Activated CD4-positive, alpha-beta memory T cell treated with anti-CD3 and anti-CD28 coated beads for 36 hours (primary cell): ENCODE measurements at regions not wholly inside any gene's neighbourhood (a gene's known extent, or its start where the extent isn't known, plus 50 kb on each side); places are given as distances from the start of the nearest gene placed in this dataset.
"Not testable (repeated sequence)": the region's sequence is repeated elsewhere in the genome, so short reads cannot be mapped to it uniquely, and the experiment has no call there.

ENCODE experiments used
- CTCF ChIA-PET: fragments of 350-600 bp; sonication (Branson Sonifier 250); formaldehyde crosslinking; loops from one replicate; lab custom pipeline; 2021; ENCODE audit warnings: antibody characterized with exemption, inconsistent platforms; lab: Charles Lee
- POLR2A ChIA-PET: fragments of 350-600 bp; sonication (Branson Sonifier 250); formaldehyde crosslinking; loops from one replicate; lab custom pipeline; 2021; ENCODE audit warnings: antibody characterized with exemption; lab: Charles Lee
- DNase-seq: peaks from one replicate; pipeline ENCODE4 v3.0.0-alpha.2; 2020
- H3K27ac Mint-ChIP-seq: one replicate; pipeline ENCODE4 v1.8.0; 2021; ENCODE audit warnings: mixed read lengths
- H3K27me3 Mint-ChIP-seq: one replicate; pipeline ENCODE4 v1.8.0; 2021; ENCODE audit warnings: mixed read lengths
- H3K36me3 Mint-ChIP-seq: one replicate; pipeline ENCODE4 v1.8.0; 2021; ENCODE audit warnings: mixed read lengths
- H3K4me1 Mint-ChIP-seq: one replicate; pipeline ENCODE4 v1.8.0; 2021; ENCODE audit warnings: low read depth, mixed read lengths
- H3K4me3 Mint-ChIP-seq: one replicate; pipeline ENCODE4 v1.8.0; 2021; ENCODE audit warnings: mild to moderate bottlenecking, mixed read lengths
- H3K9me3 Mint-ChIP-seq: one replicate; pipeline ENCODE4 v1.8.0; 2021; ENCODE audit warnings: mixed read lengths
- intact Hi-C: fragments of 100-400 bp; cut with micrococcal nuclease; formaldehyde crosslinking; loops from one replicate; pipeline ENCODE4 v1.15.1; 2023

DNA sequence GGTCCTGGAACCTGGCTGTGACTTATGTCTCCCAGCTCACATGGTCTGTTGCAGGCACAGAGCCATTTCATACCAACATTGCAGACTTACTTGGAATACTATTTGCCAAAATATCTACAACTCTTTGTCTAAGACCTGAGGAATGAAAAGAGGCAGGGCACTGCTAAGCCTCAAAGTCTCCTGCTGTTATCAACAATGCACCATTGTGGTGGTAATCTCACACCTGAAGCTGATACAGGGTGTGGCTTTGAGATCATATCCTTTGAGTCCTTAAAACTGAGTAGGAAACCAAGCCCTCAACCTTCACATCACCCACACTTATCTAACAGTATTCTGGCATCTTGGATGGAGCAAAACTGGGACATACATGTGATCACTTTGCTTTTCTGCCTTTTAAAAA, 782.0 kb downstream of the EPHA3 start:
- Mint-ChIP-seq H3K27ac (no peak overlapping the region), H3K4me1 (no peaks in the 10 kb centered on the region), H3K36me3 (no peaks in the 10 kb centered on the region), H3K9me3 (peaks cover 13% of the 10 kb centered on the region), H3K4me3 (no peak overlapping the region), H3K27me3 (no peaks in the 10 kb centered on the region)
- intact Hi-C loops: no loop called here
- CTCF ChIA-PET: no interaction called here
- no peak for DNase-seq
- POLR2A ChIA-PET: no interaction called here

DNA sequence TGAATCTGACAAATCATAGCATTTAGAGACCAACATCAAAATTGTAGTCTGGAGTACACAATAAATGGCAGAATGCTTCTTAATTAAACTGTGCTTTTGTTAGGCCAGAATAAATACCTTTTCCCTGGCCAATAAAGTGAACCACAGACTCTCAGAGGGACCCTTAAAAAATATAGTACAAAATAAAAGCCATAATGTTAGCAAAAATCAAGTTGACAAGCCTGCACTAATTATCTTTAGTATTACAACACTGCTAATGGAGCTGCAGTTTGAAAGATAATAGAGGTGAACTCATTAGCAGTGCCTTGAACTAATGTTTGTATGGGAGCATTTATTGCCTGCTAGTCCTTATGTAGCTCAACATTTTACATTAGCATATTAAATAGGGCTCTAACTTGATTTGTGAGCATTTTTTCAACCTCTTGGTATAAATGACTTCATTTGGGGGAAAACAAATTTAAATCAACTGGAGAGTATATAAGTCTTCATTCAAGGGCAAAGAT, 801.3 kb downstream of the EPHA3 start:
- no peaks in the 10 kb centered on the region for H3K27me3 Mint-ChIP-seq
- no peaks in the 10 kb centered on the region for H3K4me1 Mint-ChIP-seq
- intact Hi-C loops: no loop called here
- DNase-seq: no peak
- ChIA-PET CTCF (no interaction called here), POLR2A (no interaction called here)
- no peak overlapping the region for H3K4me3 Mint-ChIP-seq
- H3K9me3 Mint-ChIP-seq: peaks cover 17% of the 10 kb centered on the region
- H3K36me3 Mint-ChIP-seq: no peaks in the 10 kb centered on the region
- no peak overlapping the region for H3K27ac Mint-ChIP-seq

DNA sequence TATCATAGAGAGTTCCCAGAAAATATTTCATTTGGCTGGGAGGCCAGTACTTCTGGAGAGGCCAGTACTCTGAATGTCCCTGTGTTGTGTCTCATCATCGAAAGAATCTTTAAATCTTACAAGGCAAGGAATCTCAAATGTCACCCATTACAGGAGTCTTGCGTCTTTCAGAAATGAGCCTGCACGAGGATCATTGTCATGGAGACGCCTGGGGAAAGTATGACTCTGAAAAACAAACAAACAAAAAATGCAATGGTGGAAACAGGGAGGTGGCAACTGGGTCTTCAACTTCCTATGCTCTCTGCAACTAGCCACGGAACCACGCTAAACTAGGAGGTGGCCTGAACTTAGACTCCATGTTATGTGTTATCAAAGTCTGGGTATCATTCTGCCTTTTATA, 804.6 kb downstream of the EPHA3 start:
- Mint-ChIP-seq H3K27me3 (no peaks in the 10 kb centered on the region), H3K9me3 (no peaks in the 10 kb centered on the region), H3K36me3 (no peaks in the 10 kb centered on the region), H3K4me1 (no peaks in the 10 kb centered on the region), H3K4me3 (no peak overlapping the region), H3K27ac (no peak overlapping the region)
- DNase-seq: no peak
- ChIA-PET POLR2A (no interaction called here), CTCF (no interaction called here)
- intact Hi-C loops: no loop called here

GRCh38 chr3:89923921-89924610, 816.6 kb downstream of the EPHA3 start:
- Mint-ChIP-seq H3K36me3 (no peaks in the 10 kb centered on the region), H3K4me3 (no peak overlapping the region), H3K4me1 (no peaks in the 10 kb centered on the region), H3K9me3 (peaks cover 9% of the 10 kb centered on the region), H3K27ac (no peak overlapping the region), H3K27me3 (no peaks in the 10 kb centered on the region)
- intact Hi-C loops: no loop called here
- ChIA-PET CTCF (no interaction called here), POLR2A (no interaction called here)
- DNase-seq: no peak

DNA sequence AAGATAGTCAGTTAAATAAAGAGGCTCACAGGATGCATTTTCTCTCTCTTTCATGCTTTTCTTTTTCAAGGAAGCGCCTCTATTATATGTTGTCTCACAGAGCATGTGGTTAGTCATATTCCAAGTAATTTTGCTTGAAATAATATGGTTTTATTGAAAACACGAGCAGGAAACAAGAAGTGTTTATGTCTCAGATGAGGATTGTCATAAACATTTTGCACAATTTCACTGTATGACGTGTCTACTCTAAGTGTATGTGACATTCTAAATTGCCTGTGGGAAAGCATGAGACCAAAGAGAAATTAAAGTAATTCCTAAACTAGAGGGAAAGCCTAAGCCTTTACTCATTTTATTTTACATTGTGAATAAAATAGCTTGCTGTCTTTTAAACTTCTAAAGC, 818.6 kb downstream of the EPHA3 start:
- peaks cover 14% of the 10 kb centered on the region for H3K9me3 Mint-ChIP-seq
- no peak for DNase-seq
- CTCF ChIA-PET: no interaction called here
- no peaks in the 10 kb centered on the region for H3K4me1 Mint-ChIP-seq
- H3K36me3 Mint-ChIP-seq: no peaks in the 10 kb centered on the region
- POLR2A ChIA-PET: no interaction called here
- no peak overlapping the region for H3K4me3 Mint-ChIP-seq
- H3K27me3 Mint-ChIP-seq: no peaks in the 10 kb centered on the region
- H3K27ac Mint-ChIP-seq: no peak overlapping the region
- intact Hi-C loops: no loop called here

DNA sequence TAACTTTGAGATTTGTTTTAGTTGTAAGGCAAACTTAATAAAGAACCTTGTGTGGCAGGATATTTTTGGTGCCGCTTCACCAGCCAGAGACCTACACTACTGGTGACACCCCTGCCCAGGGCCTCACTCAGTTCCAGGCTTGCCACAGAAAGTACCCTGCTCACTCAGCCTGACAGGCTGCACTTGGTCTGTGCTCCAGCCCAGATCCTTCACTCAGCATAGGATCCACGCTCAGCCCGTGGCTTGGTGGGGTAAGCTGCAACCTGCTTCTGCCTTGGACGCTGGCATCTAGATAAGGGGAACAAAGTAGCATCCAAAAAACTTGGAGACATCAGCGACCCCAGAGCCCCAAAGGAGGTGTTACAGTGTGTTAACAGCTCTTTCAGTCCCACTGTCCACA, 825.5 kb downstream of the EPHA3 start:
- no peaks in the 10 kb centered on the region for H3K27me3 Mint-ChIP-seq
- CTCF ChIA-PET: no interaction called here

GRCh38 chr3:89944461-89944860, 837.0 kb downstream of the EPHA3 start:
- H3K36me3 Mint-ChIP-seq, DNase-seq, H3K27ac Mint-ChIP-seq, H3K9me3 Mint-ChIP-seq, POLR2A ChIA-PET, H3K4me1 Mint-ChIP-seq, intact Hi-C loops, H3K27me3 Mint-ChIP-seq, CTCF ChIA-PET, H3K4me3 Mint-ChIP-seq: not testable (repeated sequence)

More for the DNA sequence above, 825.5 kb downstream of the EPHA3 start:
- H3K27ac Mint-ChIP-seq: no peak overlapping the region
- H3K4me3 Mint-ChIP-seq: no peak overlapping the region
- no peak for DNase-seq
- POLR2A ChIA-PET: no interaction called here
- intact Hi-C loops: no loop called here
- H3K36me3 Mint-ChIP-seq: no peaks in the 10 kb centered on the region
- H3K4me1 Mint-ChIP-seq: no peaks in the 10 kb centered on the region
- H3K9me3 Mint-ChIP-seq: peaks cover 29% of the 10 kb centered on the region

DNA sequence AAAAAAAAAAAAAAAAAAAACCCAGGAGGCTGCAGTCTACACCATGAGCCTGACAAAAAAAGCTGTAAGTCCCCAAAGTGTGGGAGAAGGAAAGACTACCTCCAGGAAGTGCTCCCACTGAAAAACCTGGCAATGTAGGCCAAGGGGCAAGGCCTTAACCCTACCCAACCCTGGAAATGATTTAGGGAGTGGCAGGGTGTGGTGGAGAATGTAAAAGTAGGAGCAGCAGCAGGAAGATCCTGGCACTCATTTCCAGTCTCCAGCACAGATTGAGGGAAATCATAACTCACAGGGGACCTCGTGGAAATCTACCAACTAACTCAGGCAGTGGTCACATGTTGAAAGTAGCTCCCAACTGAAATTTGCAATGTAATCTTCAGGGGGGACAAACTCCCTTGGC, 839.5 kb downstream of the EPHA3 start:
- no peak overlapping the region for H3K27ac Mint-ChIP-seq
- intact Hi-C loops: no loop called here
- H3K27me3 Mint-ChIP-seq: no peaks in the 10 kb centered on the region
- H3K36me3 Mint-ChIP-seq: no peaks in the 10 kb centered on the region
- peaks cover 7% of the 10 kb centered on the region for H3K9me3 Mint-ChIP-seq
- ChIA-PET CTCF (no interaction called here), POLR2A (no interaction called here)
- H3K4me1 Mint-ChIP-seq: no peaks in the 10 kb centered on the region
- DNase-seq: no peak
- no peak overlapping the region for H3K4me3 Mint-ChIP-seq

DNA sequence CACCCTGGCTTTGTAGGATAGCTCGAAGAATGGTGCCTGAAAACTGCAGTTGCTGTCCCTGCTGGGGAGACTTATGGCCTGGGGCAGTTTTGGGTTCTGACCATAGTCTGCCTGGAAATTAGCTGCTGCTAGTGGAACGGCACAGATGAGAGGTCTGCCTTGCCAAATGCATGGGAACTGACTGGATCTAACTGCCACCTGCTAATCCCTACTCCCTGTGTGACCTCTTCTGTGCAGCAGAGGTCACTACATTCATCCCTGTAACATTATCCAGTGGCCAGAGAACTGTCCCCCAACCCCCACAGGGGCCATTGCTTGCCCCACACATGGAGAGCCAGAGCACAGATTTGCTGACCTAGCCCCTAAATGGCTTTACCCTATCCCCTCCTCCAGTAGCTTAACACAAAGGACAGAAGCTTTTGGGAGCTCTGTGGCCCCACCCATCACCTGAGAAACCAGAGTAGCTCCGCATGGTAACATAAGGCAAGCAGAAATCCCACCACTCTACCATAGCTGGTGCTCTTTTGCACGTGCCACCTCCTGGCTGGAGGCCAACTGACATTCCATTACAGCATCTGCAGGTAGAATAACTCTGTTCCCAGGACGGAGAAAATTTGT, 840.0 kb downstream of the EPHA3 start:
- ChIA-PET POLR2A (no interaction called here), CTCF (no interaction called here)
- Mint-ChIP-seq H3K4me3 (no peak overlapping the region), H3K36me3 (no peaks in the 10 kb centered on the region), H3K9me3 (peaks cover 2% of the 10 kb centered on the region), H3K4me1 (no peaks in the 10 kb centered on the region), H3K27me3 (no peaks in the 10 kb centered on the region), H3K27ac (no peak overlapping the region)
- intact Hi-C loops: no loop called here
- DNase-seq: no peak

GRCh38 chr3:89948008-89948407, 840.6 kb downstream of the EPHA3 start:
- Mint-ChIP-seq H3K9me3 (peaks cover under 1% of the 10 kb centered on the region), H3K36me3 (no peaks in the 10 kb centered on the region), H3K4me1 (no peaks in the 10 kb centered on the region), H3K27ac (no peak overlapping the region), H3K4me3 (no peak overlapping the region), H3K27me3 (no peaks in the 10 kb centered on the region)
- CTCF ChIA-PET: no interaction called here
- DNase-seq: no peak
- intact Hi-C loops: no loop called here
- POLR2A ChIA-PET: no interaction called here

- DNase-seq: no peak
- no peak overlapping the region for H3K4me3 Mint-ChIP-seq
- intact Hi-C loops: no loop called here
- POLR2A ChIA-PET: no interaction called here
- no peaks in the 10 kb centered on the region for H3K4me1 Mint-ChIP-seq
- H3K9me3 Mint-ChIP-seq: no peaks in the 10 kb centered on the region
- CTCF ChIA-PET: no interaction called here
- H3K27me3 Mint-ChIP-seq: no peaks in the 10 kb centered on the region
- no peaks in the 10 kb centered on the region for H3K36me3 Mint-ChIP-seq
- H3K27ac Mint-ChIP-seq: no peak overlapping the region
These were observed 843.4 kb downstream of the EPHA3 start for GRCh38 chr3:89950772-89951171.

DNA sequence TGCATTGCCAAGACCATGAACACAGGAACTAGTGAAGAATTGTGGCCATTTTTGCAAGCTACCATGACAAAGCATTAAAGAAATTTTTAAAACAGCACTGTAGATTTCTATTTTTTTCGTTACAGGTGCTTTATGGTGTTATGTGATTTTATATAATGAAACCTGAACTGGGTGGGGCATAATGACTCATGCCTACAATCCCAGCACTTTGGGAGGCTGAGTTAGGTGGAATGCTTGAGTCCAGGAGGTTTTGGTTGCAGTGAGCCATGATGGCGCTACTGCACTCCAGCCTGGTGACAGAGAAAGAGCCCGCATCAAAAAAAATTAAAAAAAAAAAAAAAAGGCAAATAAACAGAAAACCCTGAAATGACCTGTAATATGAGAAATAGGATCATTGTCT, 846.7 kb downstream of the EPHA3 start:
- ChIA-PET CTCF (no interaction called here), POLR2A (interaction anchor here (0.6 kb wide), 2 partner anchors 157 to 510 kb away, joined by 3 to 4 read pairs; no protein-coding TSS in a partner anchor)
- no peak overlapping the region for H3K4me3 Mint-ChIP-seq
- H3K27me3 Mint-ChIP-seq: no peaks in the 10 kb centered on the region
- peaks cover 3% of the 10 kb centered on the region for H3K9me3 Mint-ChIP-seq
- H3K4me1 Mint-ChIP-seq: no peaks in the 10 kb centered on the region
- DNase-seq: no peak
- H3K36me3 Mint-ChIP-seq: no peaks in the 10 kb centered on the region
- intact Hi-C loops: no loop called here
- H3K27ac Mint-ChIP-seq: no peak overlapping the region

DNA sequence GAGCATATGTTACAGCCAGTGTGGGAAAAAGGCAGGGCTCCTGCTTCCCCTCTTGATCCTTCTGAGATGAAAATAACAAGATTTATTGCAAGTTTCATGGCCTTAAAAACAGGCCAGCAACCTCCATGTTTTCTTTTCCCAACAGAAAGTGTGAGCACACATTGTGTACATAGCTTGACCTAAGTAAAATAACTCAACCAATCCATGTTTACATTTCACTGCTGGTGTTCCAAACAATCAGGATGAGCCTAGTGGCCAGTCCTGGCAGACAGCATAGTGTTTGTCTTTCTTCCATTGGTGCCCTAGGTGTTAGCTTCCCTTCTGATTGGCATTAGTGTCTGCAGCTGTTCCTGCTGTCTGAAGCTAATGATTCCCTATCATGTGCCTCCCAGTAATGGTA, 847.7 kb downstream of the EPHA3 start:
- no peaks in the 10 kb centered on the region for H3K4me1 Mint-ChIP-seq
- H3K27me3 Mint-ChIP-seq: no peaks in the 10 kb centered on the region
- intact Hi-C loops: no loop called here
- H3K27ac Mint-ChIP-seq: no peak overlapping the region
- no peaks in the 10 kb centered on the region for H3K36me3 Mint-ChIP-seq
- DNase-seq: no peak
- no peak overlapping the region for H3K4me3 Mint-ChIP-seq
- ChIA-PET CTCF (no interaction called here), POLR2A (no interaction called here)
- peaks cover 3% of the 10 kb centered on the region for H3K9me3 Mint-ChIP-seq
